HL-60 (cell line): ENCODE measurements at regions not wholly inside any gene's neighbourhood (a gene's known extent, or its start where the extent isn't known, plus 50 kb on each side); places are given as distances from the start of the nearest gene placed in this dataset.

Experiments used
- CTCF ChIP-seq: IDR thresholded peaks from one replicate; pipeline ENCODE4 v1.5.1; 2011; ENCODE audit warnings: low read length, control low read depth, inconsistent platforms; ENCODE audit not compliant: insufficient read depth
- GABPA ChIP-seq: IDR thresholded peaks from 2 replicates; pipeline ENCODE4 v1.6.1; 2012; ENCODE audit warnings: low read depth
- POLR2AphosphoS5 ChIP-seq: IDR thresholded peaks from 2 replicates; pipeline ENCODE4 v1.6.1; 2012; ENCODE audit warnings: low read depth
- REST ChIP-seq: IDR thresholded peaks from 2 replicates; pipeline ENCODE4 v1.6.1; 2012; ENCODE audit warnings: low read depth; ENCODE audit not compliant: insufficient replicate concordance
- SPI1 ChIP-seq: IDR thresholded peaks from 2 replicates; pipeline ENCODE4 v1.6.1; 2012; ENCODE audit warnings: low read depth, mild to moderate bottlenecking, borderline replicate concordance

GRCh38 chr11:116225784-116226585 is 546.8 kb downstream of the BUD13 start:
- no peak for TF ChIP-seq CTCF
- TF ChIP-seq POLR2AphosphoS5 = no peak
- TF ChIP-seq GABPA = no peak
- TF ChIP-seq REST = no peak
- no peak for TF ChIP-seq SPI1
